ENCODE measurements at regions not wholly inside any gene's neighbourhood (a gene's known extent, or its start where the extent isn't known, plus 50 kb on each side); places are given as distances from the start of the nearest gene placed in this dataset.

GRCh38 chr2:217477583-217477982 is 525.2 kb downstream of the TNS1 start:
- no peak for TF ChIP-seq EZH2 (IDR thresholded peaks at IDR 0.05; ENCODE audit: low read depth)
- TF ChIP-seq, protein P1, sequence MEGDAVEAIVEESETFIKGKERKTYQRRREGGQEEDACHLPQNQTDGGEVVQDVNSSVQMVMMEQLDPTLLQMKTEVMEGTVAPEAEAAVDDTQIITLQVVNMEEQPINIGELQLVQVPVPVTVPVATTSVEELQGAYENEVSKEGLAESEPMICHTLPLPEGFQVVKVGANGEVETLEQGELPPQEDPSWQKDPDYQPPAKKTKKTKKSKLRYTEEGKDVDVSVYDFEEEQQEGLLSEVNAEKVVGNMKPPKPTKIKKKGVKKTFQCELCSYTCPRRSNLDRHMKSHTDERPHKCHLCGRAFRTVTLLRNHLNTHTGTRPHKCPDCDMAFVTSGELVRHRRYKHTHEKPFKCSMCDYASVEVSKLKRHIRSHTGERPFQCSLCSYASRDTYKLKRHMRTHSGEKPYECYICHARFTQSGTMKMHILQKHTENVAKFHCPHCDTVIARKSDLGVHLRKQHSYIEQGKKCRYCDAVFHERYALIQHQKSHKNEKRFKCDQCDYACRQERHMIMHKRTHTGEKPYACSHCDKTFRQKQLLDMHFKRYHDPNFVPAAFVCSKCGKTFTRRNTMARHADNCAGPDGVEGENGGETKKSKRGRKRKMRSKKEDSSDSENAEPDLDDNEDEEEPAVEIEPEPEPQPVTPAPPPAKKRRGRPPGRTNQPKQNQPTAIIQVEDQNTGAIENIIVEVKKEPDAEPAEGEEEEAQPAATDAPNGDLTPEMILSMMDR (conservative IDR thresholded peaks at IDR 0.05): no peak

Measured in PC-9 (cell line).